ENCODE measurements at regions not wholly inside any gene's neighbourhood (a gene's known extent, or its start where the extent isn't known, plus 50 kb on each side); places are given as distances from the start of the nearest gene placed in this dataset.

DNA sequence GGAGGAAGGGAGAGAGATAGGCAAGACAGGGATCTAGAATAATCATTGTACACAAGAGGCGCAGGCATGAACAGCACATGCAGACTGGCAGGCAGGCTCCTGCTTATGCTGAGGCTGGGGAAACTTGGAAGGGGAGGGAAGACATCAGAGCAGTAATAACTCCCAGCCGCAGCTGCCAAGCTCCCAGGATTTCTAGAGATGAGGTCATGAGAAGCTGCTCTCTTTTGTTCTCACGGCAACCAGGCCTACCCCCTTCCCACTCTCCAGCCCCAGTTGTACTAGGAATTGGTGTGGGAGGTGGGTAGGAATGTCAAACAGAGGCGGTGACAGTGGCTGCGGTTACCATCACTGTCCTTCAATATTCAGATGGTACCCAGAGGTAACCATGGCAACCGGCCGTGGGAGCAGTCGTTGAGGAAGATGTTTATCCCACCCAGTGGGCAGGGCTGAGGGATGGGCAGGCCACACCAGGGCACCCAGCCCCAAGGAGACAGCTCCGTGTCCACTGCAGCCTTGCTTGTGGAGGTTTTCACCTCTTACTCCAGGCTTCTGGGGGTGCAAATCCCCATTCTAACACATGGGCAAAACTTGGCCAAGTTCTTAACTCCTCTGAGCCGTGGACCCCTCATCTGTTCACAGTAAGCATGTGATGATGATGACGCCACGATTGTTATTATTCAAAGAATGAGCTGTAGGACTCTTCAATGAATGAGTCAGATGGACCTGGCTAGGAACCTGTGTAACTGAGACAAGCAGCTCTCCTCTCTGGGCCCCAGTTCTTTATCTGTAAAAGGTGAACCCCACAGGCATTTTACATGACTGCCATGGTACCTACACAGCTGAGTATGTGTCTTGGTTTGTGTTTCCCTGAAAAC lies 360.8 kb upstream of the PROK2 start:
- H3K27ac ChIP-seq = no peak overlapping the region
- no peak overlapping the region for H3K9ac ChIP-seq
- peaks cover 9 to 32% (median 17%) of the 10 kb centered on the region in 11 experiments; a peak in 21 of 22 replicates for H3K9me3 ChIP-seq (replicated peaks in 1 of 11)

DNA sequence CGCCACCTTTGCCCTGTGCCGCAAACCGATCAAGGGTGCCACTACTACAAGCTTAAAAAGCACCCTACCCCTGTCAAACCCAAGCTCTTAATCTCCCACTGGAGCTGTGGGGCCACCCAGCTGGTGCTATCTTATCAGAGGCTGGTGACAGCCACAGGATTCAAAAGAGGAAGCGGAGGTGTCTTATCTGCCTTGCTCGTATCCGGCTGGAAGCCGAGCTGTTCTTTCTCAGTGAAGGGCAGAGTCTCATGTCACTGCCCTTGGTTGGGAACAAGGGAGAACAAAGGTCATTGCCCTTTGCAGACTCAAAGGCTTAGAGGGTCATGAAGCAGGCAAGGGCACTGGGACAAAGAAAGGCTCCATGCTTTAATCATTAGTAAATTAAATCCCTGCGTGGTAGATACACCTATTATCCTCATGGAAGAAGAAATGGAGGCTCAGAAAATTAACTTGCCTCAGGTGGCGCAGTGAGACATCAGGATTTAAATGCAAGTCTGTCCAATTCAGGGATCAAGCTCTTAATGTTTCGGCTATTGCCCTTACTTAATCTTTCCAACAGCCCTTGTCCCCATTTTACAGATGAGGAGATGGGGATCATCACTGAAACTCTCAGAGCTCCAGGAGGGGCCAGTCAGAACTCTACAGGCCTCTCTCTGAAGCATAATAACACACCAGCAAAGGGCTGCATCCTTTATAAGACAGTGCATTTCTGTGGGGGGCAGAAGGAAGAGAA lies 360.0 kb upstream of the PROK2 start:
- no peak overlapping the region for H3K9ac ChIP-seq
- no peak overlapping the region for H3K4me3 ChIP-seq
- no peaks in the 10 kb centered on the region for H3K27me3 ChIP-seq
- peaks cover 9 to 38% (median 17%) of the 10 kb centered on the region in 11 experiments; a peak in 21 of 22 replicates for H3K9me3 ChIP-seq (replicated peaks in 1 of 11)
- no peak for TF ChIP-seq Cebpa-rat (IDR thresholded peaks at IDR 0.05)
- no peaks in the 10 kb centered on the region for H3K36me3 ChIP-seq
- H4K20me1 ChIP-seq = no peaks in the 10 kb centered on the region
- no peak overlapping the region for H3K27ac ChIP-seq
- H3K4me2 ChIP-seq = peak overlapping the region; percentile 54 to 84 (median 76)
- H3K4me1 ChIP-seq = peaks cover 14 to 47% (median 19%) of the 10 kb centered on the region in 10 experiments

More for the DNA sequence above, 360.8 kb upstream of the PROK2 start:
- Histone ChIP-seq H4K20me1 (no peaks in the 10 kb centered on the region), H3K36me3 (no peaks in the 10 kb centered on the region), H3K4me3 (no peak overlapping the region), H3K4me1 (peaks cover 14 to 47% (median 19%) of the 10 kb centered on the region in 10 experiments), H3K27me3 (no peaks in the 10 kb centered on the region), H3K4me2 (peak overlapping the region in 10 of 11 experiments; percentile 54 to 84 (median 75); a peak in 13 of 22 replicates)
- no peak for TF ChIP-seq Cebpa-rat (IDR thresholded peaks at IDR 0.05)

- no peak for TF ChIP-seq Cebpa-rat (IDR thresholded peaks at IDR 0.05)
- no peaks in the 10 kb centered on the region for H4K20me1 ChIP-seq
- no peak overlapping the region for H3K27ac ChIP-seq
- no peak overlapping the region for H3K9ac ChIP-seq
- no peaks in the 10 kb centered on the region for H3K27me3 ChIP-seq
- H3K4me2 ChIP-seq = peak overlapping the region; percentile 54 to 84 (median 76)
- H3K4me1 ChIP-seq = peaks cover 14 to 47% (median 19%) of the 10 kb centered on the region in 10 experiments
- H3K9me3 ChIP-seq (replicated peaks in 1 of 11) = peaks cover 9 to 34% (median 17%) of the 10 kb centered on the region in 11 experiments; a peak in 21 of 22 replicates
- H3K4me3 ChIP-seq = no peak overlapping the region
- no peaks in the 10 kb centered on the region for H3K36me3 ChIP-seq
These were observed 359.2 kb upstream of the PROK2 start for GRCh38 chr3:72143966-72144717.

DNA sequence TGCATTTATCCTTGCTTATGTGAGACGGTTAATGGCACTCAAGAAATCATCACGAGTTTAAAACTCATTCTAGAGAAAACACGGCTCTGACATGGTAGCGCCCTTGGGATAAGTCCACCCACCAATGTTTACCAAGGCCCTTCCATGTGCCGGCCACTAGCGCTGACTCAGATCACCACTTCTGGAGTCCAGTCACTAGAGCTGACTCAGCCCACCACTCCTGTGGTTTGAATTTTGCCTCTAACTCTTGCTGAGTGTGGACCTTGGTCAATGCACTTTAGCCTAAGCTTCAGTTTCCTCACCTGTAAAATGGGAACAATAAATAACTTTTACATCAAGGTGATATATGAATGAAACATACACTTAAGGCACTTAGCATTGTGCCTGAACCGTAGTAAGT lies 358.4 kb upstream of the PROK2 start:
- Histone ChIP-seq H3K4me3 (no peak overlapping the region), H3K27ac (no peak overlapping the region), H3K4me1 (peaks cover 14 to 47% (median 20%) of the 10 kb centered on the region in 10 experiments), H3K36me3 (no peaks in the 10 kb centered on the region), H3K27me3 (no peaks in the 10 kb centered on the region), H3K9me3 (replicated peaks in 1 of 11) (peaks cover 3 to 28% (median 11%) of the 10 kb centered on the region in 11 experiments; a peak in 21 of 22 replicates), H3K4me2 (peak overlapping the region in 3 of 11 experiments; percentile 28 to 82 (median 81); a peak in 5 of 22 replicates), H3K9ac (no peak overlapping the region), H4K20me1 (no peaks in the 10 kb centered on the region)
- no peak for TF ChIP-seq Cebpa-rat (IDR thresholded peaks at IDR 0.05)

- Histone ChIP-seq H3K4me2 (peak overlapping the region in 5 of 11 experiments; percentile 0 to 72 (median 16); a peak in 6 of 22 replicates), H3K4me3 (no peak overlapping the region), H3K27me3 (no peaks in the 10 kb centered on the region), H3K4me1 (peaks cover 14 to 47% (median 22%) of the 10 kb centered on the region in 10 experiments), H3K9me3 (replicated peaks in 1 of 11) (peaks cover 0 to 21% (median 0%) of the 10 kb centered on the region in 11 experiments; a peak in 9 of 22 replicates), H3K27ac (no peak overlapping the region), H4K20me1 (no peaks in the 10 kb centered on the region), H3K36me3 (no peaks in the 10 kb centered on the region), H3K9ac (no peak overlapping the region)
- no peak for TF ChIP-seq Cebpa-rat (IDR thresholded peaks at IDR 0.05)
These were observed 357.1 kb upstream of the PROK2 start for GRCh38 chr3:72142028-72142427.

DNA sequence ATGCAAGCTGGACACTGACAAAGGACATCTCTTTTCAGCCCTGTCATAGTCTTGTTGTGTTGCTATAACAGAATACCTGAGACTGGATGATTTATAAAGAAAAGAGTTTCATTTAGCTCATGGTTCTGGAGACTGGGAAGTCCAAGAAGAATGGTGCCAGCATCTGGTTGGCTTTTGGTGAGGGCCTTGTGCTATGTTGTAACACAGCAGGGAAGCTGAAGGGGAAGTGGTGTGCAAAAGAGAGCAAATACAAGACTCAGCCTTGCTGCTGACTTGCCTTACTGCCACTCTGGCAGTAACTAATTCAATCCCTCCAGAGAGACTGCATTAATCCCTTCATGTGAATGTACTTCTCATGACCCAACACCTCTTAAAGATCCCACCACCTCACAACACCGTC lies 356.3 kb upstream of the PROK2 start:
- no peak overlapping the region for H3K9ac ChIP-seq
- TF ChIP-seq Cebpa-rat (IDR thresholded peaks at IDR 0.05) = no peak
- peak overlapping the region in 1 of 11 experiments; percentile 16; a peak in 1 of 22 replicates for H3K4me2 ChIP-seq
- no peaks in the 10 kb centered on the region for H3K36me3 ChIP-seq
- no peaks in the 10 kb centered on the region for H3K27me3 ChIP-seq
- no peaks in the 10 kb centered on the region for H4K20me1 ChIP-seq
- no peak overlapping the region for H3K27ac ChIP-seq
- H3K4me1 ChIP-seq = peaks cover 14 to 47% (median 22%) of the 10 kb centered on the region in 10 experiments
- H3K9me3 ChIP-seq (replicated peaks in 1 of 11) = peaks cover 0 to 21% (median 0%) of the 10 kb centered on the region in 11 experiments; a peak in 9 of 22 replicates
- H3K4me3 ChIP-seq = no peak overlapping the region

GRCh38 chr3:72139316-72139715 lies 354.4 kb upstream of the PROK2 start:
- no peak overlapping the region for H3K9ac ChIP-seq
- peaks cover 3 to 34% (median 10%) of the 10 kb centered on the region in 10 experiments for H3K4me1 ChIP-seq
- no peak overlapping the region for H3K27ac ChIP-seq
- no peaks in the 10 kb centered on the region for H3K36me3 ChIP-seq
- peaks cover 0 to 21% (median 0%) of the 10 kb centered on the region in 11 experiments; a peak in 9 of 22 replicates for H3K9me3 ChIP-seq (replicated peaks in 1 of 11)
- no peaks in the 10 kb centered on the region for H3K27me3 ChIP-seq
- no peaks in the 10 kb centered on the region for H4K20me1 ChIP-seq
- no peak overlapping the region for H3K4me3 ChIP-seq
- H3K4me2 ChIP-seq = no peak overlapping the region
- no peak for TF ChIP-seq Cebpa-rat (IDR thresholded peaks at IDR 0.05)

Measured in BLaER1 treated with 17β-estradiol and CSF1 and Interleukin-3, amounts not matched to agents 10 nM and 100 nM (cell line).